ENCODE measurements at regions not wholly inside any gene's neighbourhood (a gene's known extent, or its start where the extent isn't known, plus 50 kb on each side); places are given as distances from the start of the nearest gene placed in this dataset.

GRCh38 chr6:163667372-163668060 is 253.0 kb downstream of the QKI start:
- TF ChIP-seq ZNF280A (IDR thresholded peaks at IDR 0.05; ENCODE audit: low read depth, partially characterized antibody) (no peak), SIN3A (IDR thresholded peaks at IDR 0.05; ENCODE audit: borderline replicate concordance in 2 of 2, control insufficient read depth in 1 of 2, low read depth in 2 of 2, low read length in 2 of 2) (no peak), CTCF (IDR thresholded peaks at IDR 0.05 in 2 of 3, conservative IDR thresholded peaks at IDR 0.05 in 1 of 3; ENCODE audit: insufficient read depth in 2 of 3, low read depth in 1 of 3, low read length in 3 of 3) (no peak), REST (IDR thresholded peaks at IDR 0.05; ENCODE audit: borderline replicate concordance) (no peak), REST (CRISPR knock-in tag; IDR thresholded peaks at IDR 0.05; ENCODE audit: low read depth) (no peak), NEUROD1 (IDR thresholded peaks at IDR 0.05; ENCODE audit: borderline replicate concordance, low read depth, low read length, partially characterized antibody) (no peak), SMARCB1 (IDR thresholded peaks at IDR 0.05; ENCODE audit: insufficient read length, low read depth) (no peak), GABPA (tag; conservative IDR thresholded peaks at IDR 0.05; ENCODE audit: low read depth) (peak; percentile 48; the same call in 1 of the 2 replicates), PTRF (tag; IDR thresholded peaks at IDR 0.05) (no peak), NR3C1 (CRISPR knock-in tag; IDR thresholded peaks at IDR 0.05) (no peak), GATAD2A (IDR thresholded peaks at IDR 0.05) (no peak), MAX (CRISPR knock-in tag; IDR thresholded peaks at IDR 0.05) (no peak), ZNF311 (CRISPR knock-in tag; IDR thresholded peaks at IDR 0.05) (no peak), POLR2A (conservative IDR thresholded peaks at IDR 0.05) (no peak)

Data from K562 (cell line).